SKM-1 (cell line): ENCODE measurements at regions not wholly inside any gene's neighbourhood (a gene's known extent, or its start where the extent isn't known, plus 50 kb on each side); places are given as distances from the start of the nearest gene placed in this dataset.
"Not testable (repeated sequence)": the region's sequence is repeated elsewhere in the genome, so short reads cannot be mapped to it uniquely, and the experiment has no call there.

ENCODE experiments used
- DNase-seq: peaks from one replicate; lab custom pipeline; 2025; ENCODE audit not compliant: unreplicated experiment; lab: John Stamatoyannopoulos, UW

DNA sequence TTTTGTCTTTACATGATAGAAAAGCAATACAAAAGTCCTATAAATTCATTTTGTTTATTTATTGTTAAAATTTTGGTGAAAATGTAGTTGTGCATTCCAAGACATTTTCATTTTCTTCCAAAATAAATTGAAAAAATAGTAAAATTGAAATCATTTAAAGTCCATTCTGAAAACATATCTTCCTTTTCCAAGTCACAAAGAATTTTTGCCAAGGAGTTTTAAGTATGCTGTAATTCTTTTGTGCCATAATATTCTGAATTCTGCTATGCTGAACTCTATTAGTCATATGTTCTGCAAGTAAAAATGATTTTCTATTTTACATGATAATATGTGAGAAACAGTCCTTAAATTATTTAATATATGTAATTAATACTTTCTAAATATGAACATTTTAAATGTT, 879.6 kb upstream of the SLC10A2 start:
- DNase-seq, result no peak

DNA sequence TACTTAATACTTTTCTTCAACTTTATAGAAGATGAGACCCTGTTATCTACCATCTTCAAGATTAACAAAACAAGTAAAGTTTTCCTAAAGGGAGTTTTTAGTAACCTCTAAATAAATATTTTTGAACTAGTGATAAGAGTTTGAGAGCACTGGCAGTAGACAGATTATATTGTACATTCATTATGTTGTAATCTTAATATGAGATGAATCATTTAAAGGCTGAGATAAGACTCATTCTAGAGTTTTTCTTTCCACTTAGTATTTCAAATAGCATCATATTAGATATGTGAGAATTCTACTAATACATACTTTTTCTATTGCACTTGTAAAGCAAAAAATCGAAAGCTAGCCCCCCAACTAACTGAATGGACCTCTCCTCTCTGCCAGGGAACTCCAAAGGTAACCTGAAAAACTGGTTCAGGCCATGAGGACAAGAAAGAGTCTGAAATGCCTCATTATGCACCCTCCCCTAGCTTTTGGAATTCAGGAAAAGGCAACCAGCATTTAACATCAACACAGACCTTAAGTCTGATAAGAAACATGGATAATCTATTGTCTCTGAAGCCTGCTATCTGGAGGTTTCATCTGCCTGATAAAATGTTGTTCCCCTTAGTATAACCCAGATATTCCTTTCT, 875.4 kb upstream of the SLC10A2 start:
- DNase-seq, result no peak

DNA sequence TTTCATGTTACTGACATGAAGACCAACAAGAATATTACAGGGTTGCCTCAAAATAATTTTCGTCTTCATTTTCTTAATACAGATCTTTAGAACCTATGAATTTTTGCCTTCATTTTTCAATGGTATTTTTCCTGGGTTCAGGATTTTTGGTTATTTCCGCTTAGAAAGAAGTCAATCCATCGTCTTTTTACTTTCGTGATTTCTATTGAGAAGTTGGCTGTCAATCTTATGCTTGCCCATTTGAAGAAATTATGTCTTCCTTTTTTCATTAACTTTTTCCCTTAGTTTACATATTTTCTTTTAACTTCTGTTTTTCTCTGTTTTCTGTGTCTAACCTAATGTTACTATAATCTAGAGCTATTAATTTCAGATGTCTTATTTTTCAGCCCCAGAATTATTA, 868.9 kb upstream of the SLC10A2 start:
- DNase-seq, result no peak

DNA sequence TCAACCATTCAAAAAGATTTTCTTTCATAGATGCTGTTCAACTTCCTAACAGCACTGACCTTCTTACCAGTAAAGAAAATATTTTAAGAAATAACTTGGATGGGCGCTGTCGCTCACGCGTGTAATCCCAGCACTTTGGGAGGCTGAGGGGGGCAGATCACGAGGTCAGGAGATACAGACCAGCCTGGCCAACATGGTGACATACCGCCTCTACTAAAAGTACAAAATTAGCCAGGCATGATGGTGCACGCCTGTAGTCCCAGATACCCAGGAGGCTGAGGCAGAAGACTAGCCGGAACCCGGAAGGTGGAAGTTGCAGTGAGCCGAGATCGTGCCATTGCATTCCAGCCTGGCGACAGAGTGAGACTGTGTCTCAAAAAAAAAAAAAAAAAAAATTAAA, 865.7 kb upstream of the SLC10A2 start:
- no peak for DNase-seq

DNA sequence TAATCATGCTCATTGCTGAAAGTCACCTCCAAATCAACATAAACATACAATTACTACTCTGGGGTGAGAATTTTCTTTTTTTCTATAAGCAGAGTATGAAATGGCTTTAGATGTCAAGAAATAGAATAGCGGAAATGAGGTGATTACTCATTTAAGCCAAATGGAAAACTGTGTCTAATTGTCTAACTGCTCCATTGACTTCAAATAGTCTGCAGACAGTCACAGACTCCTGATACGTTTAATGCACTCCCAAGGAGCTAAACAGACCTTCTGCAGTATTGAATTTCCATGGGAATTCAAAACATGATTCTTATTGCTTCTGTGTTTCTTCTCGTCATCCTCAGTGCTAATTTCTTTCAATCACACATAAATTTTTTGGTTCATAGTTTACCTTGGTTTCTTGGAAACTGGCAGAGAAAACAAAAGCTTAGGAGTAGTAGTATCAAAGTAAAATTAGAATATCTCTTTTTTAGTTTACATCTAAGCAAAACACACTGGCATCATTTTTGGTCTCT, 865.2 kb upstream of the SLC10A2 start:
- DNase-seq, result no peak

DNA sequence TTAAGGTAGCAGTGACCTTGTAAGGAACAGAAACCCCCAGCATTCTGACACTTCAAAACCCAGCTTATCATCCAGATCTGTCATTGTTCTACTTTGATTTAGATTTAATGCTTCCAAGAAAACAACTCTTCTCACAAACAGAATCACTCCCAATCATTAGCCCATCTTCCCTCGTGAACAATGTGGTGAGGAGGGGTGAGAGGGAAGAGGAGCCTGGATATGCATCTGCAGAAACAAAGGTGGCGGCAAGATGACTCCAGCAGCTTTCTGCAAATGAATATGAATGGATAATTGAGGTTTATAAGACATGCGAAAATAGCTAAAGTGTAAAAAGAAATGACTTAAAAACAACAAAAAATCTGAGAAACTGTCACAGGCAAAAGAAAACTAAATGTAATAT, 859.9 kb upstream of the SLC10A2 start:
- no peak for DNase-seq

DNA sequence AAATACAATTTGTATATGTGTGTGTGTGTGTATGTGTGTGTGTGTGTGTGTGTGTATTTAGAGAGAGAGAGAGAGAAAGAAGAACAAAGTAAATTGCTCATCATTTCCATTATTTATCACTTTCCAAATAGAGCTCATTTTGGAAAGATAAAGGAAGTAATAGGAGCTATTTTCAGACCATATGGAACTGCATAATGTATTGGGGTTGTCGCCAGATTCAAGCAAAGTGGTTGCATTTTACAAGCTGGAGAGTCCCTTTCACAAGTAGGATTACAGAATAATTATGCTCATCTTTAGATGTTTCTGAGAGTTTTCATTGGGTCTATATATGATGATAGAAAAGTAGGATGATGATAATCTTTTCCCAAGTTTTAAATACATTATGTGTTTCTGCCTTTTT, 842.7 kb upstream of the SLC10A2 start:
- DNase-seq, result no peak

DNA sequence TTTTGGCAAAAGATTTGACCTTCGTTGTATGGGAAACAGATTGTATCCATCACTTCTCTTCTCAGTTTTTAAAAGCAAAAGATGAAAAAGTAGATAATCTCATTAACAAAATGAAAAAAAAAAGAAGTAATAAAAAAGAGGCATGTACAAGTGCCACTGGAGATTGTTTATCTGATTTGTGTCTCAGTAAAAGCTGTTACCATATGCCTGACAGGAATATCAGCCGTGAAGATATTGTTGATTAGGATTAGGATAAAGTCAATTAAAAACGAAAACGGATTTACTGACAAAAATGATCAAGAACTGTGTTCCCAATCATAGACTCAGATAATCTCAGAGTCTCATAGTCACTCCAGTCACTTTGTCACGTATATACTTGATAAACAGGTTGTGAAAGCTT, 842.1 kb upstream of the SLC10A2 start:
- DNase-seq, result no peak

DNA sequence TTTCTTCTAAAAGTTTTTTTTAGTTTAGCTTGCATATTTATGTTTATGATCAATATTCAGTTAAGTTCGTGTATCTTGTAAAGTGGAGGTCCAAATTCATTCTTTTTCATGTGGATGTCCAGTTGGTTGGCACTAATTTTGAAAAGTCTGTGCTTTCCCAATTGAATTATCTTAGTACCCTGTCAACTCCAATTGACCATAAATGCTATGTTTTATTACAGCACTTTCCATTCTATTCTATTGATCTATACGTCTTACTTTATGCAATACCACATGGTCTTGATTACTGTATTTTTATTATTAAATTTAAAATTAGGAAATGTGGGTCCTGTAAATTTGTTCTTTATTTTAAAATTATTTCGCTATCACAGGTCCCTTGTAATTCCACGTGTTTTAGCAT, 837.6 kb upstream of the SLC10A2 start:
- no peak for DNase-seq

DNA sequence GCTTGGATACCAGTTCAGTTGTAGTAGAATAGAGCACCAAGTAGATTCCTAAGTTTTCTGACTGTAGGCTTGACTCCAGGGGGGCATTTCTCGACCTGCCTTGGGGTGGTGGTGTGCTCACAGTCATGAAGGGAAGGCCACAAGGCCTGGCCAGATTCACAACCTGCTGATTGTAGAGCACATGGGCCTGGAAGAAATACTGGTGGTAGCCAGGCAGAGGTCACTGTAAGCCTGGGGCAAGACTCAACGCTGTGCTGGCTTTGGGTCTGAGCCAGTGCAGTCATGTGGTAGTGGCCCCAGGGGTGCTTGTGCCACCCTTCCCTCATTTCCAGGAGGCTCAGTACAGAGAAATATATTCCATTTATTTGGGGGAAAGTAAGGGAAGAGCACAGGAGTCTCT, 832.3 kb upstream of the SLC10A2 start:
- no peak for DNase-seq

DNA sequence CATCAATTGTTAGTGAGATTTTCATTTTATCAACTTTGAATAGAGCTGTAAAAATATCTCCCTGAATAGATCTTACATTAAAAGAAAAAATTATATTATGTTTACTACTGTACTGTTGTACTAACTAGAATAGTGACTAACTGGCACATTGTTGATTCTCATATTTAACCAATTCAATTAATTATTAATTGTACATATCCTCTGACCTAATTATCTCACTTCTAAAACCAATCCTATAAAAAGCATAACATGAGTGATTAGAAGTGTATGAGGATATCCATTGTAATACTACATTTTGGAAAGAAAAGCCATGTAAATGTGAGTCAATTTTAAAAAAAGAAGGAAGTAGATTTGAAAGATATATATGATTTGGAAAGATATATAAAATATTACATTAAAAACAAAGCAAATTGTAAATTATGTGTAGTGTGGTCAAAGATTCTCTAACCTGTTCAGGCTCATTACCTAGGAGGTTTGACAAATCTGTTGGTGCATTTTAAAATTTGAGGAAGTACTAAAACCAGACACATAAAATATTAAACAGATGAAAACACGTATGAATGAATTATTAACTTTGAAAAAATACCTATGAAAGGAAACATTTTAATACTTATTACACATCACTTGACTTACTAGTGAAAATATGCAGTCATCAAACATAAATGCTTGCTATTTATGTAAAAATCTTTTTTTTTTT, 829.8 kb upstream of the SLC10A2 start:
- no peak for DNase-seq

DNA sequence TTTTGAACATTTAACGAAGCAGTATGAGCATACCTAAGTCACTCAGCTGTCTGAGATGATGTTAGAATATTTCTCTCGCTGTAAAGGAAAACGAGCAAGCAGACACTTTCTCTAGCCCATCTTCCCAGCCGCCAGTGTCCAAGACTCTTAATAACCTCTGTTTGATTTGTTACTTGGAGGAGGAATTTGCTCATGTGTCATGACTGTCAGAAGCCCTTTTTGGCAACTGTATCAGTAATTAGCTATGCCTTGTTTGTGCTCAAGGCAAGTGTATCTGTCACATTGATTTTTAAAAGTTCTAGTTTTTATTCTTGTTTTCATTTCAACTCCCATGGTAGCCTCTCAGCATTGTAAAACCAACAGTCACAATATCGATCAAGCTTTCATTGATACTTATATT, 828.4 kb upstream of the SLC10A2 start:
- DNase-seq, result no peak

DNA sequence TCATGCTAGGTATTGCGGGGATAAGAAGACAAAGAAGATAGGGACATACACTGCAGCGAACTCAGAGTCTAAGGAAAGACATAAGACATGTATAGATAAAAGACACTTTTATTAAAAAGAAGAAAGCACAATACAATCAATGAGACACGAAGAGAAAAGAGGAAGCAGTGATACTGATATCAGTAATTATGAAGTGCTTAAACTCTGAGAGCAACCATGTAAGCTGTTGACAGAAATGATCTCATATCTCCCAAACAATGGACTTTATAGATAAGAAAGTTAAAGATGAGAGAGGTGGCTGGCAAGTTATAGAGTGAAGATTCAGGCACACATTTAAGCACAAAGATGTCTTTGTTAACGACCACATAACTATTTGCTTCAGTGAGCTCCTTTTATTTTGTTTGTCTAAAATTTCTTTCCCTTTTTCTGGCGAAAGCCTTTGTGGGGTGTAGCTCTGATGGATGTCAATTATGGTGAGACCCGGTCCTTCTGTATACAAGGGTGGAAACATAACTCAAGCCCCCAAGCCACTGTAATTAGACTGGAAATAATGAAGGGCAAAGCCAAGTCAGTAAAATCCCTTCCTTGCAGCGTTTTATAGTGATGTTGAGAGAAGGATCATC, 818.0 kb upstream of the SLC10A2 start:
- DNase-seq, result no peak

DNA sequence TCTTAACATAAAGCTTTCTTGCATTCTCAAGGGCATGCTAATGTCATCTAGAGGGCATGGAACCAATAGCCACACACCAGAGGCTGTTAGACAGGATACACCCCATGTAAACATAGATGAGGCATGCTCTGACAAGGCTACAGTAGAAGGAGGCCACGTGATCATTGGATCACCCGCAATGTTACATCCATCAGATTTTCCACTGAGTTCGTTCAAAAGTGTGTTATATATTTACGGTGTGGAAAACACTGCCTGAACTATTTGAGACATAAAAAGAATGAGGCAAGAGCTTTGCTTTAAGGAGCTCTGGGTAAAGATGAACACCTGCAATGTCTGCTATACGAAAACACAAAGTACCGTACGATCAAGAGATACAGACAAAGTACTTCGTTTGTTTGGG, 817.5 kb upstream of the SLC10A2 start:
- no peak for DNase-seq

DNA sequence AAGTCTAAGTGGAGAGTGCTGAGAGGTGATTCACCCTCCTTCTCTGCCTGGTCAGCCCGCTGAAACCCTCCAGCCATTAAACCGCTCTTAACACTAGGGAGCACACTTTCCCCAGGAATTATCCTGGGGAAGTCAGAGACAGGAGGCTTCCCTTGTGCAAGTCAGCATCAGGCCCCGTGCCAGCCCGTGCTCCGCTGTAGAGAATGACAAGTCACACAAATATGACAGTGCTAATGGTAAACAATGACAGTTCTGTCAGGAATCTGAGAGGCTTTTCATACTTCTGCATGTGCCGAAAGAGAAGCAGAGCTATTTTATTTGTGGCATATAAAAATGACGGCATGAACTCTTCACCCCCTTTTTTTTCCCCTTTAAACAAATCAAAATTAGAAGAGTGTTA, 816.9 kb upstream of the SLC10A2 start:
- peak; percentile 38 for DNase-seq

DNA sequence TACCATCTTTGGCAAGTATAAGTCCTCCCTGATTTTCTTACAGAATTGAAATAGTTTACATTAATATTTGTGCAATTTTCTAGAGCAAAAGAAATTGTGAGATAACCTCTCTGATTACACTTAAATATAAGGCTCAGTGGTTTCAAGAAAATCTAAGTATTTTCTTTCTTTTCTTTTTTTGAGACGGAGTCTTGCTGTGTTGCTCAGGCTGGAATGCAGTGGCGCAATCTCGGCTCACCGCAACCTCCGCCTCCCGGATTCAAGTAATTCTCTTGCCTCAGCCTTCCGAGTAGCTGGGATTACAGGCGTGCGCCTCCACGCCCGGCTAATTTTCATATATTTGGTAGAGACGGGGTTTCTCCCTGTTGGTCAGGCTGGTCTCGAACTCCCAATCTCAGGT, 813.9 kb upstream of the SLC10A2 start:
- not testable (repeated sequence) for DNase-seq

DNA sequence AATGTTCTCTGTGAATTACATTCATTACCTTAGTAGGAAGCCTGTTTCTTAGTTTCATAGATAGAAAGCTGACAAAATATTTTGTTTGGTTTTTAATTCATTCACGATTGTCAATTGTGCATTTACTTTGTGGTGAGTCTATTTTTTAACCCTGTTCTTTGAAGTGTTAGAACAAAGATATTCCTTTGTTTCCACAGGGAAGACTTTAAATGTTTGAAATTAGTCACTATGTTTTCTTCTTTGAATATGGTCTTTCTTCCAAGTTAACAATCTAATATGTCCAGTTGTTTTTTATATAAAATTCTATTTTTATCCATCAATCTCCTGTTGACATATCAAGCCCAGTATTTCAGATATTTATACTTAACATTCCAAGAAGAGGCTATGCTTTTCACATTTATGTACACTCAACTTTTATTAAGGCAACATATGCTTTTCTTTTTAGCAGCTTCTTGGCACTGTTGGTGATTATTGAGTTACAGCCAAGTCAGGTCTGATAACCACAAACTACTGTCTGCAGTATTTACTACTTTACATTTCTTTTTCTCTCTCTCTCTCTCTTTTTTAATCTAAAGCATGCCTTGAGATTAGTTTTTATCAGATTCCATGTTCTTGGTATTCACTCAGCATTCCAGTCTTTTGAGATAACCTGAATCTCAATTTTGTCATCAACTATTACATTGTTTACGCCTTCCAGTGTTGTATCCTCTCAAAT, 812.8 kb upstream of the SLC10A2 start:
- DNase-seq, result no peak

DNA sequence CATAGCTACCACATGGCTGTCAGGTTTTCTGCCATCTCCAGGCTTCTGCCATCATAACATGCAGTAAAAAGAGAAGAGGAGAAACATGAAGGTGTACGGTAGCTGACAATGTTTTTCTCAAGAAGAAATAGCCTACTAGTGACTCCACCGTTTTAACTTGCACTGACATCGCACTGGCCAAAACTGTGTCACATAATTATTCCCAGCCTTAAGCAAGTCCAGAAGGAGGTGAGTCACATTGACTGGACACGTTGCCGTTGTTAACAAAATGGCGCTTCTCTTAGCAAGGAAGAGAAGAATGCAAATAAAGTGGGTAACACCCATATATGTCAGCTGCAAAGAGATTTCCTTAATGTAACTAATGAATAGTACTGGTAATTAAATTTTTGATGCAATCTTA, 810.4 kb upstream of the SLC10A2 start:
- no peak for DNase-seq

DNA sequence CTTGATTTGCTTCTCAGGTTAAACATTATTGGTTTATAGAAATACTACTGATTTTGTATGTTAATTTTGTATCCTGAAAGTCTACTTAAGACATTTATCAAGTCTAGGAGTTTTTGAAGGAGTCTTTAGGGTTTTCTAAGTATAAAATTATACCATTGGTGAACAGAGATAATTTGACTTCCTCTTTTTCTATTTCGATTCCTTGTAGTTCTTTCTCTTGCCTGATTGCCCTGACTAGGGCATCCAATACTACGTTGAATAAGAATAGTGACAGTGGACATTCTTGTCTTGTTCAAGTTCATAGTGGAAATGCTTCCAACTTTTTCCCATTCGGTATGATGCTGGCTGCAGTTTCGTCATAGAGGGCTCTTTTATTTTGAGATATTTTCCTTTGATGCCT, 807.5 kb upstream of the SLC10A2 start:
- DNase-seq, result no peak

DNA sequence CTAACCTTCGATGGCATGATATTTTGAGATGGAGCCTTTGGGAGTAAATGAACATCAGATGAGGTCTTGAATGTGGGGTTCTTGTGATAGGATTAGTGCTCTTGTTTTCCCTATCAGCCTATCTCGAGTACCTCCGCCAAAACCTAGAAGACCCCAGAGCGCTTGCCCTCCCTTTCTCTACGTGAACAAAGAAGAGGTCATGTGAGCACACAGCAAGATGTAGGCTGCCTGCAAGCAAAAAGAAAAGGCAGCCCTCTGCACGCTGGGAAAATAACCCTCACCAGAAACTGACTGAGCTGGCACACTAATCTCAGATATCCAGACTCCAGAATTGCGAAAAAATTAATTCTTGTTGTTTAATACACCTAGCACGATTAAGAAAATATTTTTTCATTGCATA, 799.8 kb upstream of the SLC10A2 start:
- no peak for DNase-seq

DNA sequence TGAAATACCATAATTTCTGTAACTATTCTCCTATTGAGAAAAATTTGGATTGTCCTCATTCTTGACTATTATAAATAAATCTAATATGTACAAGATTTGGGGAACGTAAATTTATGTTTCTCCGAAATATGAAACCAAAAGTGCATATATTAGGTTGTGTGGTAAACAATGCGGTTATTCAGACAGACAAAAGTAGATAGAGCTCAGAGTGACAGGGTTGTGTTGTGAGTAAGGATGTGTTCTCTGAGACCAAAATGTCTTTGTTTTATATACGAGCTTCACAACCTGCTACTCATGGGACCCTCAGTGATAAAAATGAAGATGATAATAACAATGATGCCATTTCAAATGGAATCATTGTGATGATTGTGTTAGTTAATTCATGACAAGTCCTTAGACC, 796.3 kb upstream of the SLC10A2 start:
- no peak for DNase-seq

DNA sequence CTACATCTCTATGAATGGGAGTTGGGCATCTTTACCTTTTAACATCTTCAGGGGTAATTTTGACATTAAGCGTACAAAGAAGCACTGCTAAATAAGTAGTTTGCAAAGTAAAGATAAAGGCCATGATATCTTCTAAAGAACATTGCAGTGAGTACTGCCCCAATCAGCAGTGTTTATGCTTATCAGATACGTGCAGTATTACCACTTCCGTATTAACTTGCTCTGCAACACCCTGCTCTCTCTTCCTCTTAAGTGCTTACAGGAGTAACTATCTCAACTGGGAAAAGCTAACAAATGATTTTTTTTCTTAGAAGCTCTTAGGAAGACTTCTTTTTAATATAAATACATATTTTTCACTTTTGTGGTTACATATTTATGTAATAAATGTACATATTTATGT, 793.7 kb upstream of the SLC10A2 start:
- no peak for DNase-seq
